ENCODE measurements at regions not wholly inside any gene's neighbourhood (a gene's known extent, or its start where the extent isn't known, plus 50 kb on each side); places are given as distances from the start of the nearest gene placed in this dataset.

DNA sequence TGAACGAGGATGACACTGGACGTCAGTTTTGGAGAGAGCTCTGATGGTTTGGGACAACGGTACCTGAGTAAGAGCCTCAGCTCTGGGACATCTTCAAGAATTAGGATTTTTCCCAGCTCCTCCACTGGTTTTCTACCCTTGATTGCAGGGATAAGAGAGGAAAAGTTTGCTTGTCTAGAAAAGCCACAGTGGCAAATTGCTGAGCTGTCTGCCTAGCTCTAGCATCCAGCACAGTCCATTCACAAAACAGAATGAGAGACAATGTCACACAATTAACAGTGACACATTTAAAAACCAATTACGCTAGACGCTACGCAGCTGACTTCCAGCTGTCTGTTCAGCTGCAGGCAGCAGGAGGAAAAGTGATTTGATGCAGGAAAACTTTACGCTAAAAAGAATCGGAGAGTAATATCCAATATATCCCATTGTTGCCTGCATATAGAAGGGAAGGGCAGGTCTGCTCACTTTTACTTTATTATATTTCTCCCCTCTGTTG, 168.1 kb upstream of the PRICKLE1 start:
- no peaks in the 10 kb centered on the region for H3K27me3 ChIP-seq
- WGBS, 2 donors: 66 to 76% methylated on average over 8 of the region's 8 CpGs

DNA sequence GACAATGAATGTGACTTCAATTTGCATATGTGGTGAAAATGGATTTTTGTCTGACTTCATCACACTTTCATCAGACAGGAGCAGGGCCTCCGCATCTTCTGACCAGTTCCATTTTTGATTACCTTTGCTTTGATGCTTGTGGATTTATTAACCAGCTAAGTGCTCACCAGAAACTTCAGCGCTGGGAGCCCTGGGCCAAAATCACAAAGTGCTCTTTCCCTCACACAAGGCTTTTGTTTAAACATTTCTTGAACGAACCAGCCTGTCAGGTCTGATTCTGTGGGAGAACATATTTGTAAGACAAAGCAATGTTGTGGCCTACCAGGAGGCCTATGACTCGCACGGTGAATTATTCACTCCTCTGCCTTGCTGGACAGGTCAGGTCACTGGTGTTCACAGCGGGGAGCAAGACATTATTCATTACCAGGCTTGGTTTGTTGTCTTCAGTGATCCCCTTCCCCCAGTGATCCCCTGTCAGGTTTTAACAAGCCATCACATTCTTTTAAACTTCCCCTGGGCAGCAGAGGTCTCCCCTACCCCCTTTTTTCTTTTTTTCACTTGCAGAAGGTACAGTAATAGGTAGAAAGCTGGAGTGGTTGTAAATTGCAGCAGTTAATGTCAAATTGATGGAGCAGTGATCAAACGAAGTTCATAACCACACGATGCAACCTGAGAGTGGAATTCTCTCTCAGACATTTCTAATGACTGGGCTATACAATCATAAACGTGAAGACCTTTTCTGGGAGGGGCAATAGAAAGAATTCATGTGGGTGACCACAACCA, 167.5 kb upstream of the PRICKLE1 start:
- TF ChIP-seq, protein P1, sequence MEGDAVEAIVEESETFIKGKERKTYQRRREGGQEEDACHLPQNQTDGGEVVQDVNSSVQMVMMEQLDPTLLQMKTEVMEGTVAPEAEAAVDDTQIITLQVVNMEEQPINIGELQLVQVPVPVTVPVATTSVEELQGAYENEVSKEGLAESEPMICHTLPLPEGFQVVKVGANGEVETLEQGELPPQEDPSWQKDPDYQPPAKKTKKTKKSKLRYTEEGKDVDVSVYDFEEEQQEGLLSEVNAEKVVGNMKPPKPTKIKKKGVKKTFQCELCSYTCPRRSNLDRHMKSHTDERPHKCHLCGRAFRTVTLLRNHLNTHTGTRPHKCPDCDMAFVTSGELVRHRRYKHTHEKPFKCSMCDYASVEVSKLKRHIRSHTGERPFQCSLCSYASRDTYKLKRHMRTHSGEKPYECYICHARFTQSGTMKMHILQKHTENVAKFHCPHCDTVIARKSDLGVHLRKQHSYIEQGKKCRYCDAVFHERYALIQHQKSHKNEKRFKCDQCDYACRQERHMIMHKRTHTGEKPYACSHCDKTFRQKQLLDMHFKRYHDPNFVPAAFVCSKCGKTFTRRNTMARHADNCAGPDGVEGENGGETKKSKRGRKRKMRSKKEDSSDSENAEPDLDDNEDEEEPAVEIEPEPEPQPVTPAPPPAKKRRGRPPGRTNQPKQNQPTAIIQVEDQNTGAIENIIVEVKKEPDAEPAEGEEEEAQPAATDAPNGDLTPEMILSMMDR (IDR thresholded peaks at IDR 0.05): no peak
- no peak for TF ChIP-seq EP300 (IDR thresholded peaks at IDR 0.05)
- TF ChIP-seq POLR2A (IDR thresholded peaks at IDR 0.05): no peak
- no peak for DNase-seq (ENCODE audit: low spot score in 2 of 2)
- Histone ChIP-seq H3K27ac (no peak overlapping the region), H3K4me3 (no peak overlapping the region), H3K9me3 (no peaks in the 10 kb centered on the region), H3K36me3 (no peaks in the 10 kb centered on the region), H3K4me1 (peaks cover 0 to 15% (median 0%) of the 10 kb centered on the region in 4 donors), H3K27me3 (no peaks in the 10 kb centered on the region)
- 52 to 65% methylated on average over 9 of the region's 9 CpGs for WGBS, 2 donors

More for the DNA sequence above, 168.1 kb upstream of the PRICKLE1 start:
- H3K4me1 ChIP-seq: peaks cover 0 to 15% (median 0%) of the 10 kb centered on the region in 4 donors
- no peak for DNase-seq (ENCODE audit: low spot score in 2 of 2)
- no peaks in the 10 kb centered on the region for H3K9me3 ChIP-seq
- H3K4me3 ChIP-seq: no peak overlapping the region
- no peak overlapping the region for H3K27ac ChIP-seq
- TF ChIP-seq POLR2A (IDR thresholded peaks at IDR 0.05) (no peak), EP300 (IDR thresholded peaks at IDR 0.05) (no peak)
- TF ChIP-seq, protein P1 (IDR thresholded peaks at IDR 0.05): no peak
- H3K36me3 ChIP-seq: no peaks in the 10 kb centered on the region

DNA sequence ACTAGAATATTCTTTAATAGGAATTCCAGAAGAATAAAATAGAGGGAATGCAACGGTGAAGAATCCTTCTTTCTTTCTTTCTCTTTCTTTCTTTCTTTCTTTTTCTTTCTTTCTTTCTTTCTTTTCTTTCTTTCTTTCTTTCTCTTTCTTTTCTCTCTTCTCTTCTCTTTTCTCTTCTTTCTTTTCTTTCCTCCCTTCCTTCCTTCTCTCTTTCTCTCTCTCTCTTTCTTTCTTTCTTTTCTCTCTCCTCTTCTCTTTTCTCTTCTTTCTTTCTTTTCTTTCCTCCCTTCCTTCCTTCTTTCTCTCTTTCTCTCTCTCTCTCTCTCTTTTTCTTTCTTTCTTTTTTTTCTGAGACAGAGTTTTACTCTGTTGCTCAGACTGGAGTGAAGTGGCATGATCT, 160.8 kb upstream of the PRICKLE1 start:
- Histone ChIP-seq H3K36me3 (no peaks in the 10 kb centered on the region), H3K4me3 (no peak overlapping the region), H3K27me3 (no peaks in the 10 kb centered on the region), H3K27ac (no peak overlapping the region), H3K9me3 (peaks cover 0 to 8% (median 0%) of the 10 kb centered on the region in 4 donors), H3K4me1 (no peaks in the 10 kb centered on the region)
- no peak for TF ChIP-seq EP300 (IDR thresholded peaks at IDR 0.05)
- TF ChIP-seq POLR2A (IDR thresholded peaks at IDR 0.05): no peak
- TF ChIP-seq, protein P1 (IDR thresholded peaks at IDR 0.05): no peak
- WGBS, 2 donors: 80 to 91% methylated on average over 1 of the region's 1 CpG
- no peak for DNase-seq (ENCODE audit: low spot score in 2 of 2)

DNA sequence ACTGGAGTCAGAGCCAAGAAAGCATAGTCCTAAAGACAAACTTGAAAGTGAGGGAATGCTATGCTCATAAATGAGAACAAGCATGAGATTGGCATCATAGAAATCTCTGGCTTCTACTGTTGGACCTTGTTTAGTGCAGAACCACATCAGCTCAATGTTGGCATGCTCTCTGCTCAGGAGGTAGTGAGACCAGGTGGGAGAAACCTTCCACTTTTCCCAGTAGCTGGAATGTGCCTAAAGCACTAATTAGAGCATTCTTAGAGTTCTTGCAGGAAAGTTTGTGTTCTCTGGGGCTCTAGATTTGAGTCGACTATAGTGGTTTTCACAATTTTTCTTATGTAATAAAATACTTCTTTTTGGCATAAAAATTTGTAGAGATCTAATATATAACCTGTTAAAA, 159.7 kb upstream of the PRICKLE1 start:
- Histone ChIP-seq H3K4me1 (peaks cover 0 to 7% (median 2%) of the 10 kb centered on the region in 4 donors), H3K9me3 (peaks cover 0 to 8% (median 0%) of the 10 kb centered on the region in 4 donors), H3K36me3 (no peaks in the 10 kb centered on the region), H3K4me3 (no peak overlapping the region), H3K27ac (no peak overlapping the region), H3K27me3 (no peaks in the 10 kb centered on the region)
- 73 to 87% methylated on average over 1 of the region's 1 CpG for WGBS, 2 donors
- DNase-seq (ENCODE audit: low spot score in 2 of 2): no peak
- TF ChIP-seq, protein P1 (IDR thresholded peaks at IDR 0.05): no peak
- TF ChIP-seq POLR2A (IDR thresholded peaks at IDR 0.05) (no peak), EP300 (IDR thresholded peaks at IDR 0.05) (no peak)

DNA sequence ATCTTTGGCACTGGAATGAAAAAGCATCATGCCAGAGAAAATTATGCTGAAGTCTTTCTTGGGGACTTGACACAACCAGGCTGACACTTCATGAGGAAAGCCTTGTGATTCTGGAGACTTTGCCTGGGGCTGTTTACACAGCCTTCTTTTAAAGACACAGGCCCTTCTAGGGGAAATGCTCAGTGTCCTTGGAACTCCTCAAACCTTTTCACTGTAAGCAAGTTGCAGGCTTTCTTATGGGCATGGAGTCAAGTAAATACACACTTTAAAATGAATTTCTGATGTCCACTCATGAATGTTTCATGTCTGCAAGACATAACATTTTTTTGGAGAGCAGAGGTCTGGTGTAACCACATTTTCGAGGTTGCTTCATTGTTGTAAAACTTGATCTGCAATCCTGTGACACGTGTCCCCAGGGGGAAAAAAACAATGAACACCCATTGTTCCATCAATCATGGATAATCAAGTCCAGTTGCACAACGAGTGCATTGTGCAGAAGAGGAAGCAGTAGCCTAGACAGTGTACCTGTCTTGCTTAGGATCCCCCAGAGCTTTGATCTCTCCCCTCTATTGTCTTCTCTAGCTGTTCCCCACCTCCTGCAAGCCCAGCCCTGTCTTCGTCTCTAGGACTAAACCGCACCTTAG, 155.1 kb upstream of the PRICKLE1 start:
- DNase-seq (ENCODE audit: low spot score in 2 of 2): no peak
- WGBS, 2 donors: 43 to 51% methylated on average over 5 of the region's 5 CpGs
- no peaks in the 10 kb centered on the region for H3K27me3 ChIP-seq
- peak overlapping the region in 1 of 4 donors; percentile 34 for H3K27ac ChIP-seq
- H3K4me3 ChIP-seq: no peak overlapping the region
- no peaks in the 10 kb centered on the region for H3K36me3 ChIP-seq
- peaks cover 0 to 33% (median 10%) of the 10 kb centered on the region in 4 donors for H3K4me1 ChIP-seq
- no peak for TF ChIP-seq POLR2A (IDR thresholded peaks at IDR 0.05)
- no peak for TF ChIP-seq EP300 (IDR thresholded peaks at IDR 0.05)
- TF ChIP-seq, protein P1 (IDR thresholded peaks at IDR 0.05): no peak
- H3K9me3 ChIP-seq: peaks cover 0 to 8% (median 0%) of the 10 kb centered on the region in 4 donors

Measured in tibial nerve (tissue), 4 donors.